C4-2B (cell line): ENCODE measurements at regions not wholly inside any gene's neighbourhood (a gene's known extent, or its start where the extent isn't known, plus 50 kb on each side); places are given as distances from the start of the nearest gene placed in this dataset.

Source experiments
- H3K27ac ChIP-seq: fragments of 450-650 bp; 2 replicates; pipeline ENCODE4 v1.5.1; 2017
- CTCF ChIP-seq: fragments of 450-650 bp; conservative IDR thresholded peaks from 2 replicates; pipeline ENCODE4 v1.5.1; 2017; ENCODE audit warnings: mild to moderate bottlenecking
- ZFX ChIP-seq: fragments of 450-650 bp; IDR thresholded peaks from 2 replicates; pipeline ENCODE4 v1.6.1; 2017

DNA sequence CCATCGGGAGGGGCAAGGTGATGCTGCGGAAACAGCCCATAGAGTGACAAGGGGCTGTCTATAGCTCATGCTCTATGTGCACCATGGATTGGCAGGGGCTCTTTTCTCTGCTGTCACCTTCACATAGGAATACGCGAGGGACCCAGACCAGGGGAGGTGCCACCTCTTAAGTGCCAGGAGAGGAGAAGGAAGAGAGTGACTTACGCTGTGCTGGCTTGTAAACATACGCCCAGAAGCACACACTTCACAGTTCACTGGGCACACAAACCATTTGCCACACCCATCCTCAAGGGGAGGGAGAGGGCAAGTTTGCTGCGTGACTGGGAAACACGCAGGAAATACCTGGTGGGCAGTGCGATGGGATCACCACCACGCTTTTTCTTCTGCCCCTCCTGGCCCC lies 65.1 kb upstream of the GPR45 start:
- TF ChIP-seq ZFX (no peak), CTCF (no peak)
- peak overlapping the region; percentile 39; the same call in 1 of the 2 replicates for H3K27ac ChIP-seq

DNA sequence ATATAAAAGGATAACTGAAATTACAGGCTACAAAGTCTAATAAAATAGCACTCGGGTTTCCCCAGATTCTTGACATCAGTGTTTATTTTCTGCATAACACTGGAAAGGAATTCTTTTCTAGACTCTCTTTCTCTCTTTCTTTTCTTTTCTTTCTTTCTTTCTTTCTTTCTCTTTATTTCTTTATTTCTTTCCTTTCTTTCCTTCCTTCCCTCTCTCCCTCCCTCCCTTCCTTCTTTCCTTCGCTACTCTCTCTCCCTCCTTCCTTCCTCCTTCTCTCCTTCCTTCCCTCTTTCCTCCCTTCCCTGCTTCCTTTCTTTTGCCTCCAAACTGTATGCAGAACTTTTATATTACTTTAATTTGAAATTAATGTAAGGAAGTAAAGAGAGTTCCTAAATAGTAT lies 64.5 kb upstream of the GPR45 start:
- H3K27ac ChIP-seq: no peak overlapping the region
- TF ChIP-seq CTCF (no peak), ZFX (no peak)

- TF ChIP-seq ZFX (no peak), CTCF (no peak)
- H3K27ac ChIP-seq: no peak overlapping the region
Measured at GRCh38 chr2:105177536-105178254, 63.8 kb upstream of the GPR45 start.

DNA sequence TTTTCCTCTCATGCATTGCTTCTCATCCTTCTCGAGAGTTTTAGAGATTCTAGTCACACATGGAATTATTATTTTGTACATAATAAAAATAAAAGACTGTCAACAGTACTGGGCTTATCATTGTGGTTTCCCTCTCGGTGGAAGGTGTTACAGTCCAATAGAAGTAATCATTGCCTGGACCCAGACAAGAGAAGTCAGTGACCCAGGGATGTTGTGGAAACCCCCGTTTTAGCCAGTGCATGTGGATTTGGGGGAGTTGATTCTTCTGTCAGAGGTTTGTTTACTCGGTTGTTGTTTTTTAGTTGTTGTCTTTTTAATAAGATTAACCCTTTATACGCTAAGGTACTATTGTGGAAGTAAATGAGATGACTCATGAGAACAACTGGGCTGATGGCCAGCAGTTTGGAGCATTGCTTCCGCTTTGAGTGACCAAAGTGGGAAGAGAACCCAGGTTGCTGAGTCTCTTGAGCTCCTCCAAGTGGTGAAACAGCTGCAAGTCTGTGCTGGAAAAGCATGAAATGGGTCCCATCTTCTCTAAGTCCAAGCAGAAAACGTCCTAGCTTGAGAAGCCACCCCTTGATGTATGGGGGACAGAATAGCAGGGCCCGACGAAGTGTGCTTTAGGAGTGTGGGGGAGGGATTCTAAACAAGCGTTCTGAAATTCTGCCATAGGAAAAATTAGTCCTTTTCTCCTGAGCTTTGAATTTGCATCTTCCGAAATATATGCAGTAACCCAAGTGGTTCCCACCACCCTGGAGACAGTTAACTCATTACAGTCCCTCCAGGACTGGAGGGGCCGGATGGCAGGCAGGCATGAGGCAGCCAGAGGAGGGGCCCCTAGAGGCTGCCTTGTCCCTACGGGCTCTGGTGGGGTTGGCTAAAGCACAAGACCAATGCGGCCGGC lies 61.8 kb upstream of the GPR45 start:
- H3K27ac ChIP-seq: no peak overlapping the region
- peak; percentile 86 for TF ChIP-seq CTCF
- no peak for TF ChIP-seq ZFX

GRCh38 chr2:105180491-105180972 lies 61.0 kb upstream of the GPR45 start:
- TF ChIP-seq ZFX (no peak), CTCF (no peak)

DNA sequence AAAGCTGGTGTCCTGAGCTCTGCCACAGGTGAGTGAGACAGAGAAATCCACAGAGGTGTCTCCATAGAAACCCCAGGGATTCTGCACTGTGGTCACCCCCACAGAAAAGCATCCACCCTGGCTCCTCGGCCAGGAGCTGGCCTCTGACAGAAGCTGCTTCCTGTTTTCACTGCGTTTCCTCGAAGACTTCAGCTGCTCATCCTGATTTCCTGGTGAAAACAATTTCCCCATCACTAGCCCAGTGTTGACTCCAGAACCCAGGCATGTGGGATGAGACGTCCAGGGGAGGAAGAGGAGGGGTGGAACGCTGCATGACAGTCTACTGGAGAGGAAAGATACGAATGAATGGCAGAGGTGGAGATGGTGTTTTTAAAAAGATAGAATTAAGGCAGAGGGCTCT lies 60.3 kb upstream of the GPR45 start:
- no peak overlapping the region for H3K27ac ChIP-seq
- TF ChIP-seq CTCF (no peak), ZFX (no peak)

More at GRCh38 chr2:105180491-105180972, 61.0 kb upstream of the GPR45 start:
- H3K27ac ChIP-seq: no peak overlapping the region
